ENCODE measurements at regions not wholly inside any gene's neighbourhood (a gene's known extent, or its start where the extent isn't known, plus 50 kb on each side); places are given as distances from the start of the nearest gene placed in this dataset.

- TF ChIP-seq YY1 (IDR thresholded peaks at IDR 0.05; ENCODE audit: insufficient read depth, insufficient read length): no peak
- TF ChIP-seq ZNF274 (IDR thresholded peaks at IDR 0.05; ENCODE audit: low read depth, low read length): no peak
- TF ChIP-seq SUZ12 (IDR thresholded peaks at IDR 0.05; ENCODE audit: extremely low read depth, insufficient read depth, insufficient read length): no peak
Observed at GRCh38 chr4:14143892-14144291, 516.4 kb upstream of the BOD1L1 start.

Data from NT2/D1 (cell line).